Brain microvascular endothelial cell (primary cell): ENCODE measurements at regions not wholly inside any gene's neighbourhood (a gene's known extent, or its start where the extent isn't known, plus 50 kb on each side); places are given as distances from the start of the nearest gene placed in this dataset.
A peak's percentile ranks its signal among the peaks of the same experiment; 100 is the strongest.

ENCODE experiments used
- DNase-seq: peaks from one replicate; pipeline ENCODE4 v3.0.0-alpha.2; 2020
- H3K27ac ChIP-seq: fragments of 250-450 bp; sonication (Bioruptor Pico); 2 replicates; pipeline ENCODE4 v1.5.1; 2020; ENCODE audit warnings: mild to moderate bottlenecking, moderate library complexity
- H3K27me3 ChIP-seq: fragments of 250-450 bp; sonication (Bioruptor Pico); replicated peaks from 2 replicates; pipeline ENCODE4 v1.5.1; 2020; ENCODE audit warnings: mild to moderate bottlenecking
- H3K36me3 ChIP-seq: fragments of 250-450 bp; sonication (Bioruptor Pico); replicated peaks from 2 replicates; pipeline ENCODE4 v1.5.1; 2020; ENCODE audit warnings: mild to moderate bottlenecking
- H3K4me3 ChIP-seq: 2 replicates; pipeline ENCODE4 v1.5.1; 2011; ENCODE audit warnings: low read depth, mild to moderate bottlenecking, control low read depth, low read length, moderate library complexity
- CTCF ChIP-seq: IDR thresholded peaks from 2 replicates; pipeline ENCODE4 v1.5.1; 2011; ENCODE audit warnings: low read depth, mild to moderate bottlenecking, moderate library complexity, low read length, control low read depth, inconsistent platforms; ENCODE audit errors: missing control alignments
- in situ Hi-C: cut with HindIII; loops from 2 replicates; pipeline ENCODE4 v1.10.0; 2017; ENCODE audit warnings: low sequenced_read_pairs, low pct_ligation_motif_present

- H3K36me3 ChIP-seq, result no peaks in the 10 kb centered on the region
- in situ Hi-C loops, result no loop called here
- DNase-seq, result peak; percentile 91
- H3K4me3 ChIP-seq, result no peak overlapping the region
- H3K27me3 ChIP-seq, result no peaks in the 10 kb centered on the region
- TF ChIP-seq CTCF, result no peak
- peak overlapping the region; percentile 83 for H3K27ac ChIP-seq
Observed at GRCh38 chr5:67998709-67999261, 216.8 kb upstream of the PIK3R1 start.

DNA sequence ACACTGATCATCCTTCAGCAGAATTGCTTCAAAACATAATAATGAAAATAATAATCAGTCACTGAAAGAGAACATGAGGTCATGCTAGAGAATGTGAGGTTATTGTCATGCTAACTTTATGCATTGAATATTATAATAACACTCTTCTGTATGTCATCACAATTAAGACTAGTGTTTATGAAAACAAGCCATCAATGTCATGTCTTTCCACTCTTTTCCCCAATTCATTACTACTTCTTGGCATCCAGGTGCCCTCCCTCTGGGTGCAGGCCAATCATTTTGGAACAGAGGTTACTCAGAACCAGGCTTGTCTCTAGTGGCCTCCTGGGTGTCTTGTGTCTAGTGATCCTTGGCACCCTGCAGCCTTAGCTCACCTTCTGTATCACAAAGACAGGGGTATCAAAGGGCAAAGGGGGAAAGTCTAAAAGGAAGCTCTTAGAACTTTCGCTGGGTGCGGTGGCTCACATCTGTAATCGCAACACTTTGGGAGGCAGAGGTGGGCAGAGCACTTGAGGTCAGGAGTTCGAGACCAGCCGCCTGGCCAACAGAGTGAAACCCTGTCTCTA lies 217.6 kb upstream of the PIK3R1 start:
- Histone ChIP-seq H3K27me3 (no peaks in the 10 kb centered on the region), H3K27ac (no peak overlapping the region), H3K36me3 (no peaks in the 10 kb centered on the region), H3K4me3 (no peak overlapping the region)
- DNase-seq, result no peak
- in situ Hi-C loops, result no loop called here
- no peak for TF ChIP-seq CTCF

DNA sequence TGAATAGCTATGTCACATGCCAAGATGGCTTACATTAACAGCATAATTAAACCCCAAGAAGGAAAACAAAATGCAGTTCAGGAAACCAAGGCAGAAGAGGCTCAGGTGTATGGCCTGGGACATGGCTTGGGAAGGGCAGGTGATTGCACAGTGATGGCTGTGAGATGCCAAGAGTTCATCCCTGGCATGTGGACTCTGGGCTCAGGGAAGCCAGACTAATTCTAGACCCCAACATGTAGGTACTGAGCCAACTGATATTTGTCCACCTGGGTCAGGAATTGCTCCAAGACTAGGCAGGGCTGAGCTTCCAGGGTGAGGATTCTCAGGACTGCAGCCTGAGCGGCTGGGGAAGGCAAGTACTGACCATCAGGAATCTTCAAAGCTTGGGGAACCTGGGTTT lies 218.4 kb upstream of the PIK3R1 start:
- in situ Hi-C loops, result no loop called here
- DNase-seq, result no peak
- TF ChIP-seq CTCF, result no peak
- Histone ChIP-seq H3K27me3 (no peaks in the 10 kb centered on the region), H3K4me3 (no peak overlapping the region), H3K27ac (no peak overlapping the region), H3K36me3 (no peaks in the 10 kb centered on the region)

DNA sequence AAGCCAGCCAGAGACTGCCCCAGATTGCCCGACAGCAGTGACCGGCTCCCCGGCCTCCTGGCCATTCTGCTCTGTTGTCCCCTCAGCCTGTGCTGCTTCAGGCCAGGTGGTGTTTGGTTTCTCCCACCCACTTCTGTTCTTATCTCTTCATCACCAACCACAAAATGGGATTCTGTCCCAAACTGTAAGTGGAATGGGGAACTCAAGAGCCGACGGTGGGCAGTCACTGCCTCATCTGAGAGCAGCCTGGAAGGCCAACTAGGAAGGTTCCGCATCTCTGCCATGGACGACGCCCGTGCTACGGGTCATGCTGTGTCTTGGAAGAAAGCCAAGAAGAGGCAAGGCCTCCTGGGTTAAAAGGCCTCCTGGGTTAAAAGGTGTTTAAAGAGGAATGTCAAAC lies 219.0 kb upstream of the PIK3R1 start:
- in situ Hi-C loops, result no loop called here
- no peak for TF ChIP-seq CTCF
- Histone ChIP-seq H3K27ac (no peak overlapping the region), H3K27me3 (no peaks in the 10 kb centered on the region), H3K36me3 (no peaks in the 10 kb centered on the region), H3K4me3 (no peak overlapping the region)
- DNase-seq, result no peak

- no peak for TF ChIP-seq CTCF
- Histone ChIP-seq H3K27ac (no peak overlapping the region), H3K4me3 (no peak overlapping the region), H3K36me3 (no peaks in the 10 kb centered on the region), H3K27me3 (no peaks in the 10 kb centered on the region)
- no peak for DNase-seq
- in situ Hi-C loops, result no loop called here
Observed at GRCh38 chr5:67992923-67993322, 222.6 kb upstream of the PIK3R1 start.

GRCh38 chr5:67989456-67989855 lies 226.1 kb upstream of the PIK3R1 start:
- Histone ChIP-seq H3K4me3 (no peak overlapping the region), H3K36me3 (no peaks in the 10 kb centered on the region), H3K27me3 (no peaks in the 10 kb centered on the region), H3K27ac (no peak overlapping the region)
- in situ Hi-C loops, result no loop called here
- TF ChIP-seq CTCF, result peak; percentile 32
- peak; percentile 51 for DNase-seq
